Stimulated activated CD8-positive, alpha-beta memory T cell treated with anti-CD3 and anti-CD28 coated beads, Interleukin-7, amount 100 ng/mL, for 48 hours (primary cell): ENCODE measurements at regions not wholly inside any gene's neighbourhood (a gene's known extent, or its start where the extent isn't known, plus 50 kb on each side); places are given as distances from the start of the nearest gene placed in this dataset.
"Not testable (repeated sequence)": the region's sequence is repeated elsewhere in the genome, so short reads cannot be mapped to it uniquely, and the experiment has no call there.

ENCODE experiments used
- DNase-seq, 2 donors: peaks; one replicate each; pipeline ENCODE4 v3.0.0-alpha.2; 2020; ENCODE audit warnings: low read depth in 1 of 2; ENCODE audit errors: extremely low read depth in 1 of 2

DNA sequence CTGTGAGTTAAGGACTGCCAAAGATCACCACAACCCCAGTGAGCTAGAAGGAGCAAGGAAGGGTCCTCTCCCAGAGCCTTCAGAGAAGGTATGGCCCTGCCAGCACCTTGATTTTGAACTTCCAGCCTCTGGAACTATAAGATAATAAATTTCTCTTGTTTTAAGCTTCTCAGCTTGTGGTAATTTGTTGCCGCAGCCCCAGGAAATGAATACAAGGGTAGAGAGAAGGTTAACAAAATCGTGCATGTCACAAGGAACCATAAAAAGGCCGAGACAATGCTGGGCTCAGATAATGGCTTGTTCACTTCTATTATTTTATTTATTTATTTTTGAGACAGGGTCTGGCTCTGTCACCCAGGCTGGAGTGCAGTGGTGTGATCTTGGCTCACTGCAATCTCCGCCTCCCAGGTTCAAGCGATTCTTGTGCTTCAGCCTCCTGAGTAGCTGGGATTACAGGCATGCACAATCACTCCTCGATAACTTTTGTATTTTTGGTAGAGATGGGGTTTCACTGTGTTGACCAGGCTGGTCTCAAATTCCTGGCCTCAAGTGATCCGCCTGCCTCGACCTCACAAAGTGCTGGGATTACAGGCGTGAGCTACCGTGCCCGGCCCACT is 71.5 kb downstream of the WSB1 start:
- not testable (repeated sequence) for DNase-seq

DNA sequence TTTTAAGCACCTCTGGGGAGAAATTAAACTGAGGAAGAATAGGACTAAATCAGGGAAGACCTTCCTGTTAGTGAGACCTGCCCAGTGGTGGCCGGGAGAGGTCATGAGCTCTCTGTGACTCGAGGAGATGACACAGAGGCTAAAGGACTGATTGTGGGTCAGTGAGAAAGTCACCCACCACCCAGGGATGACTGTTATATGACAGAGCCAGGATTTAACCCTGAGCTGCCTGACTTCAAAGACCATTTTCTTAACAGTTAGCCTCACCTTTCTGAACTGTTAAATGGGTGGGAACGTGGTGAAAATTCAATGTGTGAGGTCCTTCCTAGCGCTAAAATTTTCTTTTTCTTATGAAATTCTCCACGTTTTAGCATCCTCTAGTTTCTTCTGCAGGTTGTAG is 72.5 kb downstream of the WSB1 start:
- DNase-seq = no peak

DNA sequence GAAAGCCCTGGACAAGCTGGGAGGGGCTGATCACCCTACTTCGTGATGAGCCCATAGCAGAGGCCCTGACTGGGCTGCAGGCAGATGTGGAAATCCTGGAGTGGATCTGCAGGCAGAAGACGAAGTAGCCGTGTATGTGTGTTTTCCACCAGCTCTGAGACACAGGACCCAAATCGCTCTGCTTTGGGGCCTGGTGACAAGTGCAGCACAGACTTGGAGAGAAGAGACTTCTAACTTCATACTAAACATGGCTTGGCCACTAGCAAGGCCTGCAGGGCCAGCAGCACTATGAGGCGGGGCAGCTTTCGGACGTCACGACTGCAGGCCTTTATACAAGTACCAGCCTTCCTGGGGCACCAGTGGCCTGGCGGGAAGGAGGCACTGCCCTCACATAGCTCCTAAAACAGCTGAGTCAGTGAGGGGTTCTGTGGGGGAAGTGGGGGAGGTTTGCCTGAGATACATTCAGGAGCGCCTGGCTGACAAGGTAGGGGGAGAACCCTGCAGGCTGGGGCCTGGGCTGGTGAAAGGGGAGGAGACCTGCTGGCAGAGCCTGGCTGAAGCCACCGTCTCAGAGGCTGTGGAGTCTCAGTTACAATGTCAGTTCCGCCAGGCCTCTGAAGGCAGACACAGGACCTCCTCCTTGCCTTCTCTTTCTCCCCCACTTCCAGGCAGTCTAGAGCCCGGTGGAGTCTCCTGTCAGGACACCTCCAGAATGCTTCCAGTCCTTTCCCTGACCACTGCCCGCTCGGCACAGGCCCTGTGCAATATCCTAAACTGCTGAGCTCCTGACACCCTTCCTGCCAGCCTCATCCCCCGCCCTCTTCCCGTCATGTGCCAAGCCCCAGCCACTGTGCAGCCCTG is 73.4 kb downstream of the WSB1 start:
- DNase-seq = no peak

DNA sequence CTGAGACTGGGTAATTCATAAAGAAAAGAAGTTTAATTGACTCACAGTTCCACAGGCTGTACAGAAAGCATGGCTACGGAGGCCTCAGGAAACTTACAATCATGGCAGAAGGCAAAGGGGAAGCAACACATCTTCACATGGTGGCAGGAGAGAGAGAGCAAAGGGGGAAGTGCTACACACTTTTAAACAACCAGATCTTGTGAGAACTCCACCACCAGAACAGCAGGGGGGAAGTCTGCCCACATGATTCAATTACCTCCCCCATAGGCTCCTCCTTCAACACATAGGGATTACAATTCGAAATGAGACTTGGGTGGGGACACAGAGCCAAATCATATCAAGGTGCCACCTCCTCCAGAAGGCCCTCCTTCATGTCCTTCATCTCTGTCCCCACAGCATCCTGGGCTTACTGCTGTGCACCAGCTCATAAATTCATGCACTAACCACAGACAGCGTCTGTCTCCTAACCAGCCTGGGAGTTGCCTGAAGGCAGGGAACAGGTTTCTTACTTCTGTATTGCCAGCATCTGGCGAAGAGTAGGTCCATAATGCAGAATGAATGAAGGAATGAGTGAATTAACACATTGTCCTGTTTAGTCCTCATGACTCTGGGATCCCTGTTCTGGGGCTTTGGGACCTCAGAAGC is 74.4 kb downstream of the WSB1 start:
- no peak for DNase-seq

DNA sequence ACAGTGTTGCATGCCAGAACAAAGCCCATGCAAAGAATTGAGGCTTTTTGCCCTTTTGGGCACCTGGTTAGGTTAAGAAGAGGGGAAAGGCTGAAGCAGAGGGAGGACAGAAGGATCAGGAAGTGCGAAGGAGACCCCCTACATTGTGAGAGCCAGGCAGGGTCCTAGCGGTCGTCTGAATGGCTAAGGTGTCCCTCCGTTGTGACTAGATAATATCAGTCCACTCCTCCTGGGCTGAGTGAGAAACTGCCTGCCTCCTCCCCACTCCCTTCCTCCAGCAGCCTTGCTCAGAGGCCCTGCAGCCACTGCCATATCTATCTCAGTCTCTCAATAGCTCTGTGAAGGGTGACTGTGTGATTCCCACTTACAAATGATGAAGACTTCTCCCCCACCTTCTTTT is 75.1 kb downstream of the WSB1 start:
- DNase-seq = no peak

DNA sequence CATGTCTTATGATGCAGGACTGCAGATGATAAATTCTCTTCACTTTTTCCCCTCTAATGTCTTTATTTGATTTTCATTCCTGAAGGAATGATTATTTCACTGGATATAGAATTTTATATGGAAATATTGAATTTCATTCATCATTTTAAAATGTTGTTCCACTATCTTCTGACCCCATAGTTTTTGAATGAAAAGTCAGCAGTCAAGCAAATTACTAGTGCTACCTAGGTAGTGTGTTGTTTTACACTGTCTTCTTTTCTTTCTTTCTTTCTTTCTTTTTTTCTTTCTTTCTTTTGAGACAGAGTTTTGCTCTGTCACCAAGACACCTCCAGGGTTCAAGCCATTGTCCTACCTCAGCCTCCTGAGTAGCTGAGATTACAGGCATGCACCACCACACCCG is 76.9 kb downstream of the WSB1 start:
- no peak for DNase-seq

DNA sequence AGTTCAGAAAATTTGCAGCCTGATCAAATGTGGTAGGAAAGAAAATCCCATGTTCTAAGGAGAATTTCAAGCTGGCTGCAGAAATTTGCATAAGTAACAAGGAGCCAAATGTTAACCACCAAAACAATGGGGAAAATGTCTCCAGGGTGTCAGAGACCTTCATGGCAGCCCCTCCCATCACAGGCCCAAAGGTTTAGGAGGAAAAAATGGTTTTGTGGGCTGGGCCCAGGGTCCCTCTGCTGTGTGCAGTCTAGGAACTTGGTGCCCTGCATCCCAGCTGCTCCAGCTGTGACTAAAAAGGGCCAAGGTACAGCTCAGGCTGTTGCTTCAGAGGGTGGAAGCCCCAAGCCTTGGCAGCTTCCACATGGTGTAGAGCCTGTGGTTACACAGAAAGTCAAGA is 79.8 kb downstream of the WSB1 start:
- DNase-seq = not testable (repeated sequence)

DNA sequence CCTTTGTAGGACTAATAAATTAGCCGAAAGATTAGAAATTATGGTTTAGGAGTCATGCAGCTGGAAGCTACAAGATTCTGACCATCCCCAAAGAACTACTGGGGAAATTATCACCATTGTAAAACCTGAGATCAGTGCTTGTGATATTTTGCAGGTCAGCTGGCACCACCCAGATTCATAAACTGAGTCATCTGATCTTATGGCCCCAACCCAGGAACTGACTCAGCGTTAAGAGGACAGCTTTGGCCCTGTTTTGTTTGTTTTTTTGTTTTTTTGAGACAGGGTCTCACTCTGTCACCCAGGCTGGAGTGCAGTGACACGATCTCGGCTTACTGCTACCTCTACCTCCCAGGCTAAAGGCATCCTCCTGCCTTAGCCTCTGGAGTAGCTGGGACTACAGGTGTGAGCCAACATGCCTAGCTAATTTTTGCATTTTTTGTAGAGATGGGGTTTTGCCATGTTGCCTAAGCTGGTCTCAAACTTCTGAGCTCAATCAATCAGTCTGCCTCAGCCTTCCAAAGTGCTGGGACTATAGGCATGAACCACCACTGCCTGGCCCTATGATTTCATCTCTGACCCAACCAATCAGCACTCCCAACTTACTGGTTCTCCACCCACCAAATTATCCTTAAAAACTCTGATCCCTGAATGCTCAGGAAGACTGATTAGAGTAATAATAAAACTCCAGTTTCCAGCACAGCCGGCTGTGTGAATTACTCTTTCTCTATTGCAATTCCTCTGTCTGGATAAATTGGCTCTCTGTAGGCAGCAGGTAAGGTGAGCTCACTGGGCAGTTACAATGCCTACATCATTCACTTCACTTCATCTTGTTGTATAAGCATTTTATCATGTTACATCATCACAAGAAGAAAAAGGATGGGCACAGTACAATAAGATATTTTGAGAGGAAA is 79.4 kb upstream of the KSR1 start:
- DNase-seq = no peak

DNA sequence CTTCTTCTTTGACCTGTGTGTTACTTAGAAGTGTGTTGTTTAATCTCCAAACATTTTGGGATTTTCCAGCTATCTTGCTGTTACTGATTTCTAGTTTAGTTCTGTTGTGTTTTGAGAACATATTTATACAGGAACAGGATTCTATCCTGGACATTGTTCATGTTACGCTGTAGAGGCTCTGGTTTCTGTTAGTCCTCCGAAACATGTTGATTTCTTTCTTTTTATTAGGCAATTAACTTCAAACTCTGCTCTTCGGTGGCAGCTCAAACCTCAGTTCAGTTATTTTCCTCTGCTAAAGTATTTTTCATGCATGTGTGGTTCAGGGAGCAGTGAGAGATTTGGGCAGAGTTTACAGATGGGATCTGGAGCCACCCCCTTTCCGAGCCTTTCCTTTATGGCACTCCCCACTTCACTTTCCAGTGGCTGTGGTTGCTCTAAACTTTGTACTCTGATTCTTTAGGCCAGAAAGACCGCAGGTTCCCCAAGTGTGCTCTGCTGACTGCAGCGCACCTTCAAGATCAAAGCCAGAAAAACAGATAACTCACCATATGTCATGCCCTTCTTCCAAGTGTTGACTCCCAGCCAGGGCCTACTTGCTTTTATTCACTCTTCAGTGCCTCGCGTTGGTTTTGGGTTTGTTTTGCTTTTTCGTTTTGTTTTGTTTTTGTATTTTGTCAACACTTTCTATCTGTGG is 77.6 kb upstream of the KSR1 start:
- DNase-seq = no peak

DNA sequence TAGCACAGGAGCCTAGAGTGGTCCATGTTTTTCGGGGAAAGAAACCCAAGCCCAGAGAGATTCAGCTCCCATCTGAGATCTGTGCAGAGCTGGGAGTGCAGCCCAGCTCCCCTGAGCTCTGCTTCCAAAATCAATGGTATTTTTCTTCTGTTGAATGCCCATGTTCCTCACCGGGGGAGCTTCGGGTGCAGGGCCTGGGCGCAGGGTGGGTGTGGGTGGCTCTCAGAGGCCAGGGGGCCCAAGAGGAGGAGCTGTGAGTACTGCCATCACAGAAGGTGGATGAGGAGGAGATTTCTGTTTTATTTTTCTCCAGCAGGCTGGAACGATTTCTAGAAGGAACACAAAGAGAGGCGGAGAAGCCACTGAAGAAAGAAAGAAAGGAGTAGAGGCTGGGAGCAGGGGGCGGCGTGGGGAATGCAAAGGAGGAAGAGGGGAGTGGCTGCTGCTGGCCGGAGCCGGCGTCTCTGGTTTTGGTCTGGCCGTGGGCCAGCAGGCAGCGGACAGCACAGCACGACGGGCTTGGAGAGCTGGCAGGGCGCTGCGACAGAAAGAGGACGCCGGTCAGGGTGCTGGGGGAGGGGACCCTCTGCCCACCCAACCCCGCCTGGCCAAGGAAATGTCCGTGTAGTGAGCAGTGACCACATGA is 76.2 kb upstream of the KSR1 start:
- no peak for DNase-seq

DNA sequence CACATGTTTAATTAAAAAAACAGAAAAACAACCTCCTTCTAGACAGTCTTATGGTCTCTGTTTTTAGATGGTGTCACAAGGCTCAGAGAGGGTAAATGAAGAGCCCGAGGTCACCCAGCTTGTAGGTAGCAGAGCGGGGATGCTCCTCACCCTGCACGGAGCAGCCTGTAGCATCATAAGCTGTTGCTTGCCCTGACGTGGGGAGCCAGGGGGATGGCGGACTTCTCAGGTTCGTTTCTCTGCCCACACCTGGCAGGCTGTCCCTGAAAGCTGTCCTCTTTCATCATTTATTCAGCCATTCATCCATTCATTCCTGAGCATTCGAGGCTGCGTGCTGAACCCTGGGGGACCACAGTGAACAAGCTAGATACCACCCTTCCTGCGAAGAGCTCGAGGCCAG is 75.7 kb upstream of the KSR1 start:
- DNase-seq = no peak

DNA sequence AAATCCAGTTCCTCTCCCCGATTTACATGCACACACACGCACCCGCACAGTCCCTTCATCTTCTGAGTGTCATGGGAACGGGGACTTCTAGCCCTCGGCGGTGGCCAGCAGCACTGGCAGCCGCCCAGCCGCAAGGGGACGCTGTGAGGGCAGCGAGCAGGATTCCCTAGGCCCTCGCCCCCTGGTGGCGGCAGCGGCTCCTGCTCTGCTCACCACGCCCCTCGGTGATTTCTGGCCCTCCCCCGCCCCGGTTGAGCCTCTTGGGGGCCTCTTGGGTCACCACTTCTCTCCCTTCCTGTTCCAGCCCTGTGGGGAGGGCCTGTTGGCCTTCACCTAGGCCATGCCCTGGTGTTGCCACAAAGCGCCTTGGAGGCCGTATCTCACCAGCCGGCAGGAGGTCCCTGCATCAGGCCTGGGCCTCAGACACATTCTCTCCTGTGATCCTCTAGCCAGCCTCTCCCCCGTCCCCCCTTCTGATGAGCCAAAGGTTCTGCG is 75.2 kb upstream of the KSR1 start:
- peak; percentile 62 to 72 for DNase-seq

DNA sequence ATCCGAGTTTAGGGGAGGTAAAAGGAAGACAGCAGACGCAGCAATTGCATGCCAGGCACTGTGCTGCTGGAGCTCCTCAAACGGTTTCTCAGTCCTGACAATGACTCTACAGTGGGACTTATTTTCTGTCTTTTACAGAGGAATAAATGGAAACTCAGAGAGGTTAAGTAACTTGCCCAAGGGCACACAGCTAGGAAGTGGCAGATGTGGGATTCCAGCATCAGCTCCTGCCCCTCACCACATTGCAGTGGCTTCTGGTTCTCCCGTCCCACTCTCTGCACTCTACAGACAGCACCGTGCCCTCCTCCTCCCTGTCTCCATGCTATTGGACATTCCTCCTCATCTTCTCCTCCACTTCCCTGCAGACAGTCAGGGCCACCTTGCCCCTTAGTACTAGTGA is 74.2 kb upstream of the KSR1 start:
- DNase-seq = no peak

DNA sequence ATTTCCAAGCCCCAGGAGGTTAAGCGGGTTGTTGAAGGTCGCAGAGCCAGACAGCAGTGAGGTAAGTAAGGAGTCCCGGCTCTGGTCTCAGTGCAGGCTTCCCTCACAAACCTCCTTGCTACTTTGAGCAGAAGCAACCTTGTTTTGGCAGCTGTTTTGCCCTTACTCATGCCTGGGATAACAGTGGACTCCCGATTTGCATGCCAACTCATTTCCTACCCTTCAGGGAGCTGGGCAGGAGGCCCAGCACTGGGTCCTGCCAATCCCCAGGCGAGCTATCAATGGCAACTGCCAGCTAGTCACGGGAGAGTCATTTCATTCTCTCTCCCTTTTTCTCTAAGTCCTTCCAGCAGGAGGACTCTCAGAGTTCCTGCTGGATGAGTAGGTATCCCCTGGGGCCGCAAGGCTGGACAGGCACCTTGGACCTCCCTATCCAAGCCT is 72.0 kb upstream of the KSR1 start:
- no peak for DNase-seq

DNA sequence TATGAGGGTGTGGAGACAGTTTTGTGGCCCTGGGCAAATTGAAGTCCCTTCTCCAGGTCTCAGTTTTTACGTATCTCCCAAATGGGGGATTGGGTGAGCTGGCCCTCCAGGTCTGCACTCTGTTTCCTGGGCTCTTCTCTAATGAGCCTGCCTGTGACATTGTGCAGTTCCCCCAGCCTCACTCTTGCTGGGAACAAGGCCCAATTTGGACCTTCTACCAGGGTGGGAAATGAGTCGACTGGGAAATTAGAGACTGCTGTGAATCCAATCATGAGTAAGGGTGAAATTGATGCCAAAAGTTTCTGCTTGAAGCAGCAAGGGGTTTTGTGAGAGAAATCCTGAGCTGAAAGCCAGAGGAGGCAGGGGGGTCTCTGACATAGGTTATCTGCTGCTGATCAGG is 71.5 kb upstream of the KSR1 start:
- DNase-seq = no peak

DNA sequence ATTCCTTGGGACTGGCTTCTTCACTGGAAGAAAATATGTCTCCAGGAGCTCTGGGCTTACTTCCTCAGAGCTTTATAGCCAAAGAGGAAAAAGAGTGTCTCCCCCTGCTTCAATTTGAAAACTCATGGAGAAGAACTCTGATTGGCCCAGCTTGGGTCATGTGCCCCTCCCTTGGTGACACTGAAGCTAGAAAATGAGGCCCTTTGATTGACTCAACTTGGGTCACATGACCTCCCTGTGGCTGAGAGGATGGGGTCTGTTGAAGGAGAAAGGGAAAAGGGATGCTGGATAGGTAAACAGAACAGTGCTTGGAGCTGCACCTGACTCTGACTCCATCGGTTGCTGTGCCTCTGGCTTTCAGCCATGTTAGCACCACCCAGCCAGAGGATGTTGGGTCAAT is 70.6 kb upstream of the KSR1 start:
- no peak for DNase-seq

DNA sequence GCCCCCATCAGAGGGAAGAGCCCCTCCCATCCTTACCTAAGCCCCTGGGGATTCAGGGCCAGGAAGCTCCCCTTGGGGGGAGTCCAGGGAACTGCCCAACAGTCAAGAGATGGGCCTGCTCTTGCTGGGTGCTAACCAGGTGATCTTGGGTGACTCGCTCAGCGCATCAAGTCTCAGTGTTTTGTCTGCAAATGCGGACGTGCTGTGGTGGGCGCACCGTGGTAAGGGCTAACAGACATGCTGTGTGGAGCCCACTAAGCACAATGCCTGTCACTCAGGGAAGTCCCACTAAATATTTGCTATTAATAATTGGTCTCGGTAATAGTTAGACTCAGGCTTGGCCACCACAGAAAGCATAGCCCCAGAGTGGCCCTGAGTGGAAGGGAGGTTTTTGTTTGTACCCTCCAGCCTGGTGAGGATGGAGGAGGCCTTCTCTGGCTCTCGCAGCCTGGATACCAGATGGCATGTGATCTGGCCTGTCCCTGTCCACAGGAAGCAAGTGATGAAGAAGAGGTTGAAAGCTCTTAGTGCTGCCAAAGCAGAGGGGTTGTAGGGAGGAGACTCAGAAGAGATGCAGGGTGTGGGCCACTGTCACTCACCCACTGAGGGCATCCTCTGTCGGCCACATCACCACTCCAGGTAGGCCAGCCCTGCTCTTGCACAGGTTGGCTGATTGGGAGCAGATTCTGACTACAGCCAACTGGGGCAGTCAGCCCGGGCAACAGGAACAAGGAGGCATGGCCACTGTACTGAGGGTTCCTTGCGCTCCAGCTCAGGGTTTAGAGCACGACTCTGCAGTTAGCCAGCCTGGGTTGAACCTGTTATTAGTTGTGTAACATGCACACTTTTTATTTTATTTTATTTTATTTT is 69.8 kb upstream of the KSR1 start:
- no peak for DNase-seq

DNA sequence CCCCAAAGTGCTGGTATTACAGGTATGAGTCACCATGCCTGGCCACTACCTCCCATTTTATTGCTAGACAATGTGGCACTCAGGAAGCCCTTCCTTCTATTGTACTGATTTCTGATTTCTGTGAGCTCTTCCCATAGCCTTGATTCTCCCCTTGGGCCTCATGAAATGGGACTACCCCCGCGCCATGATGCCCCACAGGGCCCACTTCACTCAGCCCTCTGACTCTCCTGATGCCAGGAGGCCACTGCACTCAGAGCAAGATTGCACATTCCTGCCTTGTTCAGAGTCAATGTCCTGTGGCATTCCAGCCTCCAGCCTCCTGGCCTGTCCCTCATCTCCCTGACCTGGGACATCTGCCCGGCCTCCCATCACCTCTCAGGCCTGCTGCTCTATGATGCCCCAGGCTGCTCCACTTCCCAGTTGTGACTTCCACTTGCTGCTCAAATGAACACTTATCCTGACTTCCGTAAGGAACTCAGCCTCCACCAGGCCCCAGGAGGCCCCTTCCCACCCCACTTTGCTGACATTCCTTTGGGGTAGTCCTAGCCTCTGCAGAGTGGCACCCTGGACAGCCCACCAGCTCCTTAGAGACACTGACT is 66.6 kb upstream of the KSR1 start:
- DNase-seq = no peak
